Esophagus squamous epithelium (tissue), 5 donors: ENCODE measurements at regions not wholly inside any gene's neighbourhood (a gene's known extent, or its start where the extent isn't known, plus 50 kb on each side); places are given as distances from the start of the nearest gene placed in this dataset.
"Not testable (repeated sequence)": the region's sequence is repeated elsewhere in the genome, so short reads cannot be mapped to it uniquely, and the experiment has no call there.

Experiments
- DNase-seq: peaks from one replicate; lab custom pipeline; 2025; lab: John Stamatoyannopoulos, UW
- H3K27ac ChIP-seq, 4 donors: fragments of 200-600 bp; sonication (generic); one replicate each; pipeline ENCODE4 v1.5.1; 2016 to 2019; ENCODE audit warnings: mild to moderate bottlenecking in 1 of 4
- H3K27me3 ChIP-seq, 4 donors: fragments of 200-600 bp; sonication (generic); 1 replicate in 3 of 4; 2 replicates in 1 of 4; pipeline versions ENCODE4 v1.5.1 to v1.6.0; 2017 to 2021; ENCODE audit warnings: antibody characterized with exemption in 1 of 4
- H3K36me3 ChIP-seq, 3 donors: fragments of 200-600 bp; sonication (generic); one replicate each; pipeline ENCODE4 v1.5.1; 2016 to 2019
- H3K4me1 ChIP-seq, 3 donors: fragments of 200-600 bp; sonication (generic); one replicate each; pipeline ENCODE4 v1.5.1; 2017 to 2019
- H3K4me3 ChIP-seq, 4 donors: fragments of 200-600 bp; sonication (generic); 1 replicate in 3 of 4; 2 replicates in 1 of 4; pipeline ENCODE4 v1.5.1; 2016 to 2019; ENCODE audit warnings: mild to moderate bottlenecking in 2 of 4, moderate library complexity in 1 of 4
- H3K9me3 ChIP-seq, 3 donors: fragments of 200-600 bp; sonication (generic); one replicate each; pipeline ENCODE4 v1.5.1; 2016 to 2019
- CTCF ChIP-seq, 6 experiments: fragments of 450-650 bp in 4 of 6; fragments of 200-600 bp in 2 of 6; sonication (generic) in 2 of 6; IDR thresholded peaks; one replicate each; pipeline ENCODE4 v1.5.1; 2016 to 2019; ENCODE audit warnings: antibody characterized with exemption in 6 of 6, mild to moderate bottlenecking in 4 of 6, moderate library complexity in 4 of 6
- POLR2A ChIP-seq, 4 donors: fragments of 450-650 bp; IDR thresholded peaks; one replicate each; pipeline ENCODE4 v1.6.1; 2017; ENCODE audit warnings: antibody characterized with exemption in 4 of 4, mild to moderate bottlenecking in 4 of 4, moderate library complexity in 3 of 4
- WGBS, 2 donors: methylation state at CpG; one replicate each; pipeline ENCODE4 v1.1.5; 2018; 5-methylcytosine and 5-hydroxymethylcytosine counted together
- intact Hi-C: fragments of 100-400 bp; cut with DNase I; formaldehyde crosslinking; loops from one replicate; pipeline ENCODE4 v1.15.0; 2022
- donor health status: DM: yes; HTN: yes; CAD: no.

DNA sequence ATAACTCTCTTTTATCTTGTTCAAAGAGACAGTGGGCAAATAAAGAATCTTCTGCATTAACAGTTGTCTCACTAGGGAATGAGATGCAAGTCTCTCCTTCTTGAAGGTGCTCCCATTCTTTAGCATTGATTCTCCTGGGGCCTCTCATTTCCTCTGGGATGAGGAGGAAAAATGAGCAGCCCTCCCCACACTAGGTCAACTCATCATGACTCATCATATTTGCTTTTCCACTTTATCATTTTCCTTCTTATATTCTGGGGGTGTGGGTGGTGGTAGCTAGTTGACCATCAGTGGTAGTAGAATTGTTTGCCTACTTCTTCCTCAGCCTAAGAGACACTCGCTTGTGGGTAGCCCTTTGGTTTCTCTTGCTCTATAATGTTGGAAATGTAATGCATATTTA lies 182.0 kb upstream of the C1orf87 start:
- H3K4me3 ChIP-seq, result no peak overlapping the region
- no peaks in the 10 kb centered on the region for H3K36me3 ChIP-seq
- 62 to 81% methylated on average over 1 of the region's 1 CpG for WGBS, 2 donors
- no peaks in the 10 kb centered on the region for H3K9me3 ChIP-seq
- TF ChIP-seq CTCF (IDR thresholded peaks at IDR 0.05), result no peak
- no peak for TF ChIP-seq POLR2A (IDR thresholded peaks at IDR 0.05)
- H3K4me1 ChIP-seq, result no peaks in the 10 kb centered on the region
- H3K27me3 ChIP-seq, result no peaks in the 10 kb centered on the region
- intact Hi-C loops, result no loop called here
- no peak for DNase-seq
- no peak overlapping the region for H3K27ac ChIP-seq

DNA sequence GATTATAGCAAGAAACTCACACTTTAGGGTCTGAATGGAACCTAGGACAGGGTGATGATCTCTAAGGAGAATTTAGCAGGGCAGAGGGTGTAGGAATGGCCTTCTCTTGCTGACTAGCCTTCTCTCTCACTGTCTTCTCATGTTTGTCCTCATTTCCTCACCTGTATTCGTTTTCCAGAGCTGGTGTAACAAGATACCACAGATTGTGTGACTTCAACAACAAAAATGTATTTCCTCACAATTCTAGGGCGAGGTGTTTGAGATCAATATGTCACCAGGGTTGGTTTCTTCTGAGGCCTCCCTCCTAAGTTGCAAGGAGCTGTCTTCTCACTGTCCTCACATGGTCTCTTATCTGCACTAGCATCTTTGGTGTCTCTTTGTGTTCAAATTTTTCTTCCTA lies 177.9 kb upstream of the C1orf87 start:
- WGBS, 2 donors, result 50 to 55% methylated on average over 2 of the region's 2 CpGs
- no peak overlapping the region for H3K4me3 ChIP-seq
- TF ChIP-seq CTCF (IDR thresholded peaks at IDR 0.05) (no peak), POLR2A (IDR thresholded peaks at IDR 0.05) (no peak)
- no peak overlapping the region for H3K27ac ChIP-seq
- no peaks in the 10 kb centered on the region for H3K9me3 ChIP-seq
- no peak for DNase-seq
- H3K36me3 ChIP-seq, result no peaks in the 10 kb centered on the region
- intact Hi-C loops, result no loop called here
- H3K4me1 ChIP-seq, result no peaks in the 10 kb centered on the region
- no peaks in the 10 kb centered on the region for H3K27me3 ChIP-seq

DNA sequence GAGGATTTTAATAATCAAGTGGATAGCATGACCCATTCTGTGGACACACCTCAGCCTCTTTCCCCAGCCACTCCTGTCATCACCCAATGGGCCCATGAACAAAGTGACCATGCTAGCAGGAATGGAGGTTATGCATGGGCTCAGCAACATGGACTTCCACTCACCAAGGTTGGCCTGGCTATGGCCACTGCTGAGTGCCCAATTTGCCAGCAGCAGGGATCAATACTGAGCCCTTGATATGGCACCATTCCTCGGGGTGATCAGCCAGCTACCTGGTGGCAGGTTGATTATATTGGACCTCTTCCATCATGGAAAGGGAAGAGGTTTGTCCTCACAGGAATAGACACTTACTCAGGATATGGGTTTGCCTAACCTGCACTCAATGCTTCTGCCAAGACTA lies 173.9 kb upstream of the C1orf87 start:
- H3K27ac ChIP-seq, intact Hi-C loops, H3K27me3 ChIP-seq, DNase-seq, H3K4me3 ChIP-seq, H3K9me3 ChIP-seq, H3K4me1 ChIP-seq, H3K36me3 ChIP-seq: not testable (repeated sequence)
- 33% methylated on average over 1 of the region's 1 CpG; no CpG with 5 or more reads in 1 of the 2 donors for WGBS, 2 donors

DNA sequence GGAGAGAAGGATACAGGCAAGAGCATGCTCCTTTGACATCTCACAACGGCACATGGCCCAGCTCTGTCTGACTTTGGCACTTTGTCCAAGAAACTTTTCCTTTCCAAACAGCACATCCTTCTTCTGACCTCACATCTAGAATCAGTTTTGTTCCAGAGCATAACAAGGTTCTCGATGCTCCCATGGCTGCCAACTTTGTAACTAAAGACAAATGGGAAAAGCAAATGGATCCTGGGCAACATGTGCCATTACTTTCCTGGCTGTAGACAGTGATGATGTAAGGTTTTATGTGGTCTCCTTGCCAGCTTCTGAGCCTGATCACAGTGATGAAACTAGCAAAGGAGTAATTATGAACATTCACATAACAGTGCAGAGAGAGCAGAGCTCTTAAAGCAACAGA lies 171.8 kb upstream of the C1orf87 start:
- 29 to 33% methylated on average over 2 of the region's 2 CpGs for WGBS, 2 donors
- intact Hi-C loops, result no loop called here
- Histone ChIP-seq H3K4me1 (no peaks in the 10 kb centered on the region), H3K9me3 (no peaks in the 10 kb centered on the region), H3K27ac (no peak overlapping the region), H3K4me3 (no peak overlapping the region), H3K36me3 (no peaks in the 10 kb centered on the region), H3K27me3 (no peaks in the 10 kb centered on the region)
- TF ChIP-seq POLR2A (IDR thresholded peaks at IDR 0.05), result no peak
- DNase-seq, result no peak

DNA sequence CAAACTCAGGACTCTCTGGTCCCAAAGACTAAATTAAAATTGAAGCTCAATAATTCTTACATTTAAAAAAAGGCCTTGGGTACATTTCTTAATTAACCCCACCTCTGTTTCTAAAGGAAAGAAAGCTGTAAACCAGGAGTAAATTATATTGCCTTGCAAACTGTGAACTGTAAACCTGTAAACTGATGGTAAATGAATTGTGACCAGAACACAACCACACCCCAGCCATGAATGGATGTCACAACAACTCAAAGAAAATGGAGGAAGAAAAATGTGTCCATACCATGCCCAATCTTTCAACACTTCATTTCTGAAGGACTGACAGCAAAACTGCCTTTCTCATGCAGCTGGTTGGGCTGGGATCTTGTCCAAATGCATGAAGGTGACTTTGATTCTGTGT lies 171.3 kb upstream of the C1orf87 start:
- no peak for TF ChIP-seq POLR2A (IDR thresholded peaks at IDR 0.05)
- no peak for TF ChIP-seq CTCF (IDR thresholded peaks at IDR 0.05)
- Histone ChIP-seq H3K36me3 (no peaks in the 10 kb centered on the region), H3K4me3 (no peak overlapping the region), H3K9me3 (no peaks in the 10 kb centered on the region), H3K27me3 (no peaks in the 10 kb centered on the region), H3K4me1 (no peaks in the 10 kb centered on the region), H3K27ac (no peak overlapping the region)
- intact Hi-C loops, result no loop called here
- no peak for DNase-seq

DNA sequence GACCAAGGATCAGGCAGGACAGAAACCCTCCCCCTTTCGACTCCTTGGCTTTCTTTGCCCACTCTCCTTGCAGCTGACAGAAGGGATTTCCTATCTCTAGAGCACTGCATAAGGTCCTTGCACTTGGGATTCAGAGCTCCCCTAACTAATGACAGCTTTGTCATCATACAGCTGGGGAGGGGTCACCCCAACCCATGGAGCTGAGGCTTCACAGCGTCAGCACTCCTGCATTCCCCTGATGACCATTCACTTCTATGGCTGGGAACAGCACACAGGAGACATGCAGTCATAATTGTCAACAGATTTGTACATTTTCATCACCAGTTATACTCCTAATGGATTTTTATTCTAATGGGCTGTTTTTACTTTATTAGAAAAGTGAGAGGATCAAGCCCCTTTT lies 161.7 kb upstream of the C1orf87 start:
- 63 to 76% methylated on average over 2 of the region's 2 CpGs for WGBS, 2 donors
- no peak for TF ChIP-seq POLR2A (IDR thresholded peaks at IDR 0.05)
- TF ChIP-seq CTCF (IDR thresholded peaks at IDR 0.05), result no peak

More for the DNA sequence above, 161.7 kb upstream of the C1orf87 start:
- no peaks in the 10 kb centered on the region for H3K9me3 ChIP-seq
- no peak for DNase-seq
- no peaks in the 10 kb centered on the region for H3K4me1 ChIP-seq
- H3K36me3 ChIP-seq, result no peaks in the 10 kb centered on the region
- no peaks in the 10 kb centered on the region for H3K27me3 ChIP-seq
- intact Hi-C loops, result no loop called here
- H3K27ac ChIP-seq, result no peak overlapping the region
- no peak overlapping the region for H3K4me3 ChIP-seq
